Esophagus muscularis mucosa (tissue), 4 donors: ENCODE measurements at regions not wholly inside any gene's neighbourhood (a gene's known extent, or its start where the extent isn't known, plus 50 kb on each side); places are given as distances from the start of the nearest gene placed in this dataset.

ENCODE experiments used
- DNase-seq: peaks from one replicate; pipeline ENCODE4 v3.0.0-alpha.2; 2017; ENCODE audit errors: extremely low spot score
- H3K27ac ChIP-seq, 4 donors: fragments of 200-600 bp; sonication (generic); replicated peaks in 1 of 4; 1 replicate in 3 of 4; 2 replicates in 1 of 4; pipeline ENCODE4 v1.5.1; 2016 to 2019; ENCODE audit warnings: mild to moderate bottlenecking in 1 of 4
- H3K27me3 ChIP-seq, 4 donors: fragments of 200-600 bp; sonication (generic); one replicate each; pipeline versions ENCODE4 v1.5.1 to v1.6.0; 2016 to 2019
- H3K36me3 ChIP-seq, 4 donors: fragments of 200-600 bp; sonication (generic); one replicate each; pipeline ENCODE4 v1.5.1; 2016 to 2019
- H3K4me1 ChIP-seq, 4 donors: fragments of 200-600 bp; sonication (generic); one replicate each; pipeline ENCODE4 v1.5.1; 2016 to 2019
- H3K4me3 ChIP-seq, 4 donors: fragments of 200-600 bp; sonication (generic); 1 replicate in 2 of 4; 2 replicates in 2 of 4; pipeline ENCODE4 v1.5.1; 2016 to 2019; ENCODE audit warnings: mild to moderate bottlenecking in 4 of 4, moderate library complexity in 1 of 4
- H3K9me3 ChIP-seq, 4 donors: fragments of 200-600 bp; sonication (generic); 1 replicate in 3 of 4; 2 replicates in 1 of 4; pipeline ENCODE4 v1.5.1; 2016 to 2019
- CTCF ChIP-seq, 3 experiments: fragments of 200-600 bp in 2 of 3; fragments of 450-650 bp in 1 of 3; sonication (generic) in 2 of 3; IDR thresholded peaks; one replicate each; pipeline ENCODE4 v1.5.1; 2017 to 2019; ENCODE audit warnings: antibody characterized with exemption in 3 of 3, mild to moderate bottlenecking in 2 of 3, moderate library complexity in 1 of 3
- EP300 ChIP-seq: sonication (generic); formaldehyde crosslinking; IDR thresholded peaks from one replicate; pipeline ENCODE4 v1.6.1; 2017; ENCODE audit warnings: antibody characterized with exemption
- POLR2A ChIP-seq: fragments of 450-650 bp; IDR thresholded peaks from one replicate; pipeline ENCODE4 v1.6.1; 2017; ENCODE audit warnings: antibody characterized with exemption, moderate library complexity, mild to moderate bottlenecking, low read depth
- POLR2AphosphoS5 ChIP-seq, 2 donors: sonication (generic); formaldehyde crosslinking; IDR thresholded peaks; one replicate each; pipeline ENCODE4 v1.6.1; 2017; ENCODE audit warnings: antibody characterized with exemption in 2 of 2
- WGBS: methylation state at CpG from one replicate; pipeline ENCODE4 v1.1.5; 2018; 5-methylcytosine and 5-hydroxymethylcytosine counted together
- intact Hi-C: fragments of 100-400 bp; cut with DNase I; formaldehyde crosslinking; loops from one replicate; pipeline ENCODE4 v1.15.1; 2023

- no peak for DNase-seq
- H3K36me3 ChIP-seq = no peaks in the 10 kb centered on the region
- peaks cover 0 to 13% (median 7%) of the 10 kb centered on the region in 4 donors for H3K4me1 ChIP-seq
- intact Hi-C loops = no loop called here
- 57% methylated on average over 2 of the region's 2 CpGs for WGBS
- H3K4me3 ChIP-seq = no peak overlapping the region
- no peak for TF ChIP-seq CTCF (IDR thresholded peaks at IDR 0.05)
- no peak for TF ChIP-seq POLR2A
- no peak for TF ChIP-seq EP300
- no peak for TF ChIP-seq POLR2AphosphoS5 (IDR thresholded peaks at IDR 0.05)
- H3K9me3 ChIP-seq = no peaks in the 10 kb centered on the region
- no peak overlapping the region for H3K27ac ChIP-seq
- no peaks in the 10 kb centered on the region for H3K27me3 ChIP-seq
Measured at GRCh38 chr14:84975241-84975902, 554.6 kb upstream of the FLRT2 start.

GRCh38 chr14:84976805-84977204 is 553.1 kb upstream of the FLRT2 start:
- Histone ChIP-seq H3K9me3 (no peaks in the 10 kb centered on the region), H3K27ac (no peak overlapping the region), H3K4me1 (peaks cover 0 to 13% (median 7%) of the 10 kb centered on the region in 4 donors), H3K27me3 (no peaks in the 10 kb centered on the region), H3K36me3 (no peaks in the 10 kb centered on the region), H3K4me3 (no peak overlapping the region)
- no peak for TF ChIP-seq POLR2AphosphoS5 (IDR thresholded peaks at IDR 0.05)
- TF ChIP-seq CTCF (IDR thresholded peaks at IDR 0.05) = no peak
- TF ChIP-seq POLR2A = no peak
- TF ChIP-seq EP300 = no peak
- 83% methylated on average over 2 of the region's 2 CpGs for WGBS
- intact Hi-C loops = no loop called here
- DNase-seq = no peak

- H3K27ac ChIP-seq = no peak overlapping the region
- DNase-seq = no peak
- H3K4me3 ChIP-seq = no peak overlapping the region
- intact Hi-C loops = no loop called here
- no peak for TF ChIP-seq POLR2A
- no peak for TF ChIP-seq CTCF (IDR thresholded peaks at IDR 0.05)
- no peak for TF ChIP-seq EP300
- TF ChIP-seq POLR2AphosphoS5 (IDR thresholded peaks at IDR 0.05) = no peak
- no peaks in the 10 kb centered on the region for H3K27me3 ChIP-seq
- H3K36me3 ChIP-seq = no peaks in the 10 kb centered on the region
- 82% methylated on average over 1 of the region's 1 CpG for WGBS
- H3K9me3 ChIP-seq = no peaks in the 10 kb centered on the region
- H3K4me1 ChIP-seq = no peaks in the 10 kb centered on the region
Measured at GRCh38 chr14:84987042-84987441, 542.9 kb upstream of the FLRT2 start.

- Histone ChIP-seq H3K27me3 (no peaks in the 10 kb centered on the region), H3K36me3 (no peaks in the 10 kb centered on the region), H3K4me1 (no peaks in the 10 kb centered on the region), H3K9me3 (no peaks in the 10 kb centered on the region), H3K27ac (no peak overlapping the region), H3K4me3 (no peak overlapping the region)
- DNase-seq = no peak
- 90% methylated on average over 5 of the region's 5 CpGs for WGBS
- TF ChIP-seq POLR2AphosphoS5 (IDR thresholded peaks at IDR 0.05) (no peak), EP300 (no peak), POLR2A (no peak), CTCF (IDR thresholded peaks at IDR 0.05) (no peak)
- intact Hi-C loops = no loop called here
Measured at GRCh38 chr14:84988357-84988756, 541.6 kb upstream of the FLRT2 start.

- intact Hi-C loops = no loop called here
- Histone ChIP-seq H3K9me3 (no peaks in the 10 kb centered on the region), H3K27me3 (no peaks in the 10 kb centered on the region), H3K4me3 (no peak overlapping the region), H3K4me1 (no peaks in the 10 kb centered on the region), H3K27ac (no peak overlapping the region), H3K36me3 (no peaks in the 10 kb centered on the region)
- TF ChIP-seq POLR2A = no peak
- TF ChIP-seq POLR2AphosphoS5 (IDR thresholded peaks at IDR 0.05) = no peak
- no peak for TF ChIP-seq CTCF (IDR thresholded peaks at IDR 0.05)
- TF ChIP-seq EP300 = no peak
- no peak for DNase-seq
- WGBS = 65% methylated on average over 1 of the region's 1 CpG
Measured at GRCh38 chr14:84991021-84991420, 538.9 kb upstream of the FLRT2 start.
